Heart right ventricle (tissue), 16 donors: ENCODE measurements at regions not wholly inside any gene's neighbourhood (a gene's known extent, or its start where the extent isn't known, plus 50 kb on each side); places are given as distances from the start of the nearest gene placed in this dataset.

Experiments
- ATAC-seq, 8 donors: fragments of 200-7000 bp; cut with Tn5 transposase; one replicate each; pipeline ENCODE4 v1.9.1; 2020; ENCODE audit warnings: mild to moderate bottlenecking in 8 of 8, moderate library complexity in 8 of 8, moderate number of reproducible peaks in 1 of 8
- DNase-seq, 2 donors: peaks; one replicate each; pipeline ENCODE4 v3.0.0-alpha.2; 2020
- H3K27ac ChIP-seq, 10 donors: fragments of 200-600 bp; sonication (generic) in 2 of 10; one replicate each; pipeline versions ENCODE4 v1.5.0 to v1.8.0; 2020 to 2022; ENCODE audit warnings: mild to moderate bottlenecking in 3 of 10
- H3K27me3 ChIP-seq, 7 donors: fragments of 200-600 bp; one replicate each; pipeline ENCODE4 v1.8.0; 2021 to 2022; ENCODE audit warnings: mild to moderate bottlenecking in 2 of 7
- H3K36me3 ChIP-seq, 9 donors: fragments of 200-600 bp; sonication (generic) in 1 of 9; one replicate each; pipeline versions ENCODE4 v1.5.0 to v1.8.0; 2020 to 2022; ENCODE audit warnings: mild to moderate bottlenecking in 2 of 9
- H3K4me1 ChIP-seq, 9 donors: fragments of 200-600 bp; sonication (generic) in 1 of 9; one replicate each; pipeline versions ENCODE4 v1.5.0 to v1.8.0; 2020 to 2022; ENCODE audit warnings: mild to moderate bottlenecking in 4 of 9
- H3K4me3 ChIP-seq, 10 donors: fragments of 200-600 bp; sonication (generic) in 2 of 10; one replicate each; pipeline versions ENCODE4 v1.5.0 to v1.8.0; 2020 to 2022; ENCODE audit warnings: mild to moderate bottlenecking in 7 of 10, moderate library complexity in 2 of 10
- H3K9me3 ChIP-seq, 11 donors: fragments of 200-600 bp in 10 of 11; sonication (generic) in 2 of 11; one replicate each; pipeline versions ENCODE4 v1.5.0 to v1.8.0; 2013 to 2022; ENCODE audit warnings: mild to moderate bottlenecking in 2 of 11, control low read depth in 1 of 11, moderate library complexity in 1 of 11
- CTCF ChIP-seq, 9 donors: fragments of 200-600 bp; sonication (generic) in 2 of 9; IDR thresholded peaks; one replicate each; pipeline versions ENCODE4 v1.5.0 to v1.8.0; 2021 to 2022; ENCODE audit warnings: antibody characterized with exemption in 9 of 9, mild to moderate bottlenecking in 5 of 9, moderate library complexity in 1 of 9
- WGBS, 2 donors: extraction: QIAGEN DNeasy Blood & Tissue Kit; methylation state at CpG; one replicate each; pipeline ENCODE4 v1.1.7; 2013; ENCODE audit warnings: inconsistent platforms in 1 of 2; 5-methylcytosine and 5-hydroxymethylcytosine counted together
- intact Hi-C, 10 donors: fragments of 100-400 bp; cut with DNase I; formaldehyde crosslinking; loops; one replicate each; pipeline versions ENCODE4 v1.11.1 to v1.14.2; 2022
- donor health status: Arrhythmogenic right ventricular cardiomyopathy.
- donor health status: ischemic (EF 13 %, LVEDD 7.1; RV severe dilation, severe dysfunction).
- donor health status: healthy with polysubstance abuse.
- donor health status: DM: no; HTN: yes; CAD: no.
- donor health status: DM: no; HTN: no; CAD: no.
- donor health status: ischemic (EF 25% LVEDD 6.9; RV normal size, moderate dysfunction).
- donor health status: ischemic (EF 25% LVEDD 5.7; RV mildly dilated, moderate dysfunction).
- donor health status: healthy.
- donor health status: DM: yes; HTN: yes; CAD: no.
- donor health status: Ischemic cardiomyopathy.
- donor health status: ischemic (EF 35%, LVEDD 5.7; RV mildly dilated, moderate dysfunction).
- donor health status: nonischemic (EF 11% LVEDD 7.7; RV severe dilation, severe dysfunction).
- donor health status: DM: yes; HTN: yes; CAD: no.
- donor health status: PGD.
- donor health status: ischemic (EF 29% LVEDD 5.4; RV normal size, mild dysfunction).
- donor health status: nonischemic (EF 23%, LVEDD 6.1; RV moderate dilation, normal function).

GRCh38 chr9:78505546-78505945, 208.6 kb downstream of the PSAT1 start:
- no peak for TF ChIP-seq CTCF (IDR thresholded peaks at IDR 0.05)
- intact Hi-C loops: no loop called here
- no peaks in the 10 kb centered on the region for H3K4me1 ChIP-seq
- no peak overlapping the region for H3K27ac ChIP-seq
- ATAC-seq (no peak), DNase-seq (no peak)
- no peaks in the 10 kb centered on the region for H3K9me3 ChIP-seq
- H3K36me3 ChIP-seq: no peaks in the 10 kb centered on the region
- H3K27me3 ChIP-seq: no peaks in the 10 kb centered on the region
- whole genome bisulfite sequencing, 2 donors: 90 to 93% methylated on average over 2 of the region's 2 CpGs
- H3K4me3 ChIP-seq: no peak overlapping the region

GRCh38 chr9:78507037-78507436, 210.1 kb downstream of the PSAT1 start:
- Histone ChIP-seq H3K4me3 (no peak overlapping the region), H3K9me3 (peaks cover 0 to 7% (median 0%) of the 10 kb centered on the region in 11 donors), H3K36me3 (no peaks in the 10 kb centered on the region), H3K27me3 (no peaks in the 10 kb centered on the region), H3K27ac (no peak overlapping the region), H3K4me1 (no peaks in the 10 kb centered on the region)
- WGBS, 2 donors: 19 to 26% methylated on average over 5 of the region's 5 CpGs
- intact Hi-C loops: no loop called here
- no peak for TF ChIP-seq CTCF (IDR thresholded peaks at IDR 0.05)
- DNase-seq (no peak), ATAC-seq (no peak)

- ATAC-seq: no peak
- Histone ChIP-seq H3K27ac (no peak overlapping the region), H3K36me3 (no peaks in the 10 kb centered on the region), H3K4me1 (no peaks in the 10 kb centered on the region), H3K4me3 (no peak overlapping the region), H3K27me3 (no peaks in the 10 kb centered on the region), H3K9me3 (peaks cover 0 to 17% (median 2%) of the 10 kb centered on the region in 11 donors)
- intact Hi-C loops: no loop called here
- no peak for DNase-seq
- no peak for TF ChIP-seq CTCF (IDR thresholded peaks at IDR 0.05)
- WGBS, 2 donors: 81 to 84% methylated on average over 4 of the region's 4 CpGs
Measured at GRCh38 chr9:78510035-78510434, 213.1 kb downstream of the PSAT1 start.

GRCh38 chr9:78515108-78515507, 218.2 kb downstream of the PSAT1 start:
- DNase-seq (no peak), ATAC-seq (no peak)
- intact Hi-C loops: no loop called here
- no peak overlapping the region for H3K27ac ChIP-seq
- no peaks in the 10 kb centered on the region for H3K36me3 ChIP-seq
- 43 to 50% methylated on average over 1 of the region's 1 CpG for WGBS, 2 donors
- H3K27me3 ChIP-seq: no peaks in the 10 kb centered on the region
- no peaks in the 10 kb centered on the region for H3K4me1 ChIP-seq
- no peak for TF ChIP-seq CTCF (IDR thresholded peaks at IDR 0.05)
- peaks cover 0 to 53% (median 19%) of the 10 kb centered on the region in 11 donors for H3K9me3 ChIP-seq
- H3K4me3 ChIP-seq: no peak overlapping the region

- H3K4me1 ChIP-seq: no peaks in the 10 kb centered on the region
- no peak overlapping the region for H3K4me3 ChIP-seq
- H3K9me3 ChIP-seq: peaks cover 0 to 77% (median 35%) of the 10 kb centered on the region in 11 donors
- no peak overlapping the region for H3K27ac ChIP-seq
- H3K27me3 ChIP-seq: no peaks in the 10 kb centered on the region
- intact Hi-C loops: no loop called here
- TF ChIP-seq CTCF (IDR thresholded peaks at IDR 0.05): no peak
- WGBS, 2 donors: 91 to 94% methylated on average over 4 of the region's 4 CpGs
- H3K36me3 ChIP-seq: no peaks in the 10 kb centered on the region
- no peak for DNase-seq
- no peak for ATAC-seq
Measured at GRCh38 chr9:78519786-78520185, 222.9 kb downstream of the PSAT1 start.
